AG09319 (cell line): ENCODE measurements at regions not wholly inside any gene's neighbourhood (a gene's known extent, or its start where the extent isn't known, plus 50 kb on each side); places are given as distances from the start of the nearest gene placed in this dataset.
"Not testable (repeated sequence)": the region's sequence is repeated elsewhere in the genome, so short reads cannot be mapped to it uniquely, and the experiment has no call there.

ENCODE experiments used
- DNase-seq: peaks from one replicate; pipeline ENCODE4 v3.0.0-alpha.2; 2010; ENCODE audit warnings: low read depth; ENCODE audit errors: extremely low read depth
- CTCF ChIP-seq: IDR thresholded peaks from 2 replicates; pipeline ENCODE4 v1.5.1; 2011; ENCODE audit warnings: low read depth, mild to moderate bottlenecking, inconsistent platforms, low read length, moderate library complexity

DNA sequence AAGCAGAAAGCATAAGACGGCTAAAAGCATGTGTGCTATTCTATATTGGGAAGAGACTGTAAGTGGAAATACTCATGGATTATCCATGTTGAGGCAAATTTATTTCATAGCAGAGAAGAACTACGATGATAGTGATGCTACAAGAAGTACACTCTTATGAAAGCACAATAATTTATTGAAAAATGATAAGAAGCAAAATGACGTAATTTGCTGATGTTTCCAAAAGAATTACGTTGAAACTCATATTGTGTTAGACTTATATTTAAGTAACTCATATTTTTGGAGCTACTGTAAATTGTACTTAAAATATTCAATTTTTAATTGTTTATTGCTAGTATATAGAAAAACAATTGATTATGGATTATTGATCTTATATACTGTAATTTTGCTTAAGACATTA, 1622.5 kb downstream of the REEP3 start:
- TF ChIP-seq CTCF: no peak
- no peak for DNase-seq

- no peak for TF ChIP-seq CTCF
- no peak for DNase-seq
These were observed 1628.7 kb downstream of the REEP3 start for GRCh38 chr10:65149878-65150277.

- DNase-seq: no peak
- TF ChIP-seq CTCF: no peak
These were observed 1645.1 kb downstream of the REEP3 start for GRCh38 chr10:65166272-65166671.

DNA sequence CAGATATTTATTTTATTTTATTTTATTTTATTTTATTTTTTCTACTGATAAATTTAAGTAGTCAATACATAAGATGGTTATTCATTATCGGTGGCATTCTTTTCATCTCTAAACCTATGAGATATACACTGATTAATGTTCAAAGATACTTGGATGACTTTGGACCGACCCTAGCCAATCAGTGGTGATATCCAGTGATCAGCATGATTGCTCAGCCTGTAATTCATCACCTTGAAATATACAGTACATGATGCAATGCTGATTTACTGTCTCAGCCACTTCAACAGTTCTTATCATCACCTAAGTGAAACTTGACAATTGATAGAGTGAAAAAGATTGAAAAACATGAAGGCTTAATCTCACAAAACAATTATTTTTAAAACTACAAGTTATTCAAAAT, 1651.0 kb downstream of the REEP3 start:
- no peak for DNase-seq
- no peak for TF ChIP-seq CTCF

- no peak for TF ChIP-seq CTCF
- no peak for DNase-seq
These were observed 1655.8 kb downstream of the REEP3 start for GRCh38 chr10:65176994-65177393.

GRCh38 chr10:65183236-65183635, 1662.0 kb downstream of the REEP3 start:
- TF ChIP-seq CTCF: no peak
- DNase-seq: no peak

GRCh38 chr10:65186668-65187067, 1665.5 kb downstream of the REEP3 start:
- not testable (repeated sequence) for DNase-seq

- no peak for TF ChIP-seq CTCF
- DNase-seq: no peak
These were observed 1672.9 kb downstream of the REEP3 start for GRCh38 chr10:65194126-65194525.
